ENCODE measurements at regions not wholly inside any gene's neighbourhood (a gene's known extent, or its start where the extent isn't known, plus 50 kb on each side); places are given as distances from the start of the nearest gene placed in this dataset.

GRCh38 chr3:163315786-163316185 is 1762.5 kb downstream of the SI start:
- peaks cover 3 to 24% (median 14%) of the 10 kb centered on the region in 11 donors for H3K9me3 Mint-ChIP-seq
- no peak overlapping the region for H3K27ac ChIP-seq (ENCODE audit: low read depth, low read length)
- ChIA-PET POLR2A (no interaction called here), CTCF (no interaction called here)
- no peaks in the 10 kb centered on the region for H3K27me3 ChIP-seq (ENCODE audit: control insufficient read depth in 2 of 2, insufficient read depth in 2 of 2, low read length in 2 of 2)
- no peaks in the 10 kb centered on the region for H3K27me3 Mint-ChIP-seq
- H3K4me3 Mint-ChIP-seq: no peak overlapping the region
- H3K4me1 ChIP-seq (ENCODE audit: control insufficient read depth in 2 of 2, insufficient read depth in 2 of 2, low read length in 2 of 2): no peaks in the 10 kb centered on the region
- no peak overlapping the region for H3K4me3 ChIP-seq (ENCODE audit: low read length)
- DNase-seq: no peak
- no peak overlapping the region for H3K27ac Mint-ChIP-seq
- no peaks in the 10 kb centered on the region for H3K9me3 ChIP-seq (ENCODE audit: control insufficient read depth in 2 of 3, low read length in 3 of 3)
- no peak for ATAC-seq
- H3K36me3 Mint-ChIP-seq: peaks cover 0 to 3% (median 0%) of the 10 kb centered on the region in 5 donors
- H3K4me1 Mint-ChIP-seq: no peaks in the 10 kb centered on the region
- H3K36me3 ChIP-seq (ENCODE audit: control insufficient read depth in 2 of 3, insufficient read depth in 3 of 3, low read length in 3 of 3): no peaks in the 10 kb centered on the region
- intact Hi-C loops (cut with micrococcal nuclease): no loop called here

GRCh38 chr3:163306405-163306804 is 1771.9 kb downstream of the SI start:
- intact Hi-C loops (cut with micrococcal nuclease): no loop called here

GRCh38 chr3:163273694-163274093 is 1777.1 kb downstream of the OTOL1 start:
- Mint-ChIP-seq H3K4me3 (no peak overlapping the region), H3K27ac (no peak overlapping the region), H3K27me3 (no peaks in the 10 kb centered on the region), H3K36me3 (no peaks in the 10 kb centered on the region), H3K4me1 (no peaks in the 10 kb centered on the region), H3K9me3 (peaks cover 0 to 19% (median 3%) of the 10 kb centered on the region in 11 donors)
- Histone ChIP-seq H3K27me3 (ENCODE audit: control insufficient read depth in 2 of 2, insufficient read depth in 2 of 2, low read length in 2 of 2) (no peaks in the 10 kb centered on the region), H3K27ac (ENCODE audit: low read depth, low read length) (no peak overlapping the region), H3K9me3 (ENCODE audit: control insufficient read depth in 2 of 3, low read length in 3 of 3) (no peaks in the 10 kb centered on the region), H3K36me3 (ENCODE audit: control insufficient read depth in 2 of 3, insufficient read depth in 3 of 3, low read length in 3 of 3) (no peaks in the 10 kb centered on the region), H3K4me3 (ENCODE audit: low read length) (no peak overlapping the region), H3K4me1 (ENCODE audit: control insufficient read depth in 2 of 2, insufficient read depth in 2 of 2, low read length in 2 of 2) (no peaks in the 10 kb centered on the region)
- ATAC-seq (no peak), DNase-seq (no peak)
- ChIA-PET CTCF (no interaction called here), POLR2A (no interaction called here)
- intact Hi-C loops (cut with micrococcal nuclease): no loop called here

More at GRCh38 chr3:163306405-163306804, 1771.9 kb downstream of the SI start:
- Histone ChIP-seq H3K27me3 (ENCODE audit: control insufficient read depth in 2 of 2, insufficient read depth in 2 of 2, low read length in 2 of 2) (no peaks in the 10 kb centered on the region), H3K4me3 (ENCODE audit: low read length) (no peak overlapping the region), H3K36me3 (ENCODE audit: control insufficient read depth in 2 of 3, insufficient read depth in 3 of 3, low read length in 3 of 3) (no peaks in the 10 kb centered on the region), H3K27ac (ENCODE audit: low read depth, low read length) (no peak overlapping the region), H3K4me1 (ENCODE audit: control insufficient read depth in 2 of 2, insufficient read depth in 2 of 2, low read length in 2 of 2) (no peaks in the 10 kb centered on the region), H3K9me3 (ENCODE audit: control insufficient read depth in 2 of 3, low read length in 3 of 3) (peaks cover 0 to 4% (median 3%) of the 10 kb centered on the region in 3 experiments)
- no peaks in the 10 kb centered on the region for H3K27me3 Mint-ChIP-seq
- no peak overlapping the region for H3K27ac Mint-ChIP-seq
- POLR2A ChIA-PET: no interaction called here
- H3K4me3 Mint-ChIP-seq: no peak overlapping the region
- DNase-seq: no peak
- CTCF ChIA-PET: no interaction called here
- H3K4me1 Mint-ChIP-seq: no peaks in the 10 kb centered on the region
- H3K9me3 Mint-ChIP-seq: peaks cover 7 to 36% (median 15%) of the 10 kb centered on the region in 11 donors
- no peaks in the 10 kb centered on the region for H3K36me3 Mint-ChIP-seq
- no peak for ATAC-seq

- peaks cover 3 to 38% (median 14%) of the 10 kb centered on the region in 11 donors for H3K9me3 Mint-ChIP-seq
- POLR2A ChIA-PET: no interaction called here
- no peaks in the 10 kb centered on the region for H3K4me1 Mint-ChIP-seq
- CTCF ChIA-PET: no interaction called here
- no peak overlapping the region for H3K4me3 ChIP-seq (ENCODE audit: low read length)
- H3K4me1 ChIP-seq (ENCODE audit: control insufficient read depth in 2 of 2, insufficient read depth in 2 of 2, low read length in 2 of 2): no peaks in the 10 kb centered on the region
- H3K27ac Mint-ChIP-seq: no peak overlapping the region
- no peaks in the 10 kb centered on the region for H3K27me3 Mint-ChIP-seq
- no peaks in the 10 kb centered on the region for H3K36me3 Mint-ChIP-seq
- H3K4me3 Mint-ChIP-seq: no peak overlapping the region
- intact Hi-C loops (cut with micrococcal nuclease): no loop called here
- ATAC-seq: no peak
- H3K27ac ChIP-seq (ENCODE audit: low read depth, low read length): no peak overlapping the region
- no peaks in the 10 kb centered on the region for H3K36me3 ChIP-seq (ENCODE audit: control insufficient read depth in 2 of 3, insufficient read depth in 3 of 3, low read length in 3 of 3)
- no peaks in the 10 kb centered on the region for H3K9me3 ChIP-seq (ENCODE audit: control insufficient read depth in 2 of 3, low read length in 3 of 3)
- no peaks in the 10 kb centered on the region for H3K27me3 ChIP-seq (ENCODE audit: control insufficient read depth in 2 of 2, insufficient read depth in 2 of 2, low read length in 2 of 2)
- DNase-seq: no peak
Observed at GRCh38 chr3:163266731-163267130, 1770.1 kb downstream of the OTOL1 start.

GRCh38 chr3:163261618-163262017 is 1765.0 kb downstream of the OTOL1 start:
- ATAC-seq (no peak), DNase-seq (no peak)
- no peak overlapping the region for H3K4me3 Mint-ChIP-seq
- Histone ChIP-seq H3K4me1 (ENCODE audit: control insufficient read depth in 2 of 2, insufficient read depth in 2 of 2, low read length in 2 of 2) (no peaks in the 10 kb centered on the region), H3K27ac (ENCODE audit: low read depth, low read length) (no peak overlapping the region), H3K36me3 (ENCODE audit: control insufficient read depth in 2 of 3, insufficient read depth in 3 of 3, low read length in 3 of 3) (no peaks in the 10 kb centered on the region), H3K4me3 (ENCODE audit: low read length) (no peak overlapping the region), H3K27me3 (ENCODE audit: control insufficient read depth in 2 of 2, insufficient read depth in 2 of 2, low read length in 2 of 2) (no peaks in the 10 kb centered on the region), H3K9me3 (ENCODE audit: control insufficient read depth in 2 of 3, low read length in 3 of 3) (no peaks in the 10 kb centered on the region)
- H3K27me3 Mint-ChIP-seq: no peaks in the 10 kb centered on the region
- POLR2A ChIA-PET: no interaction called here
- H3K27ac Mint-ChIP-seq: no peak overlapping the region
- H3K36me3 Mint-ChIP-seq: no peaks in the 10 kb centered on the region
- H3K9me3 Mint-ChIP-seq: peaks cover 3 to 32% (median 10%) of the 10 kb centered on the region in 11 donors
- intact Hi-C loops (cut with micrococcal nuclease): no loop called here
- CTCF ChIA-PET: no interaction called here
- no peaks in the 10 kb centered on the region for H3K4me1 Mint-ChIP-seq

- Mint-ChIP-seq H3K4me3 (no peak overlapping the region), H3K27me3 (no peaks in the 10 kb centered on the region), H3K9me3 (peaks cover 3 to 29% (median 10%) of the 10 kb centered on the region in 11 donors), H3K4me1 (no peaks in the 10 kb centered on the region), H3K36me3 (no peaks in the 10 kb centered on the region), H3K27ac (no peak overlapping the region)
- no peak for DNase-seq
- H3K36me3 ChIP-seq (ENCODE audit: control insufficient read depth in 2 of 3, insufficient read depth in 3 of 3, low read length in 3 of 3): no peaks in the 10 kb centered on the region
- no peak for ATAC-seq
- intact Hi-C loops (cut with micrococcal nuclease): no loop called here
- H3K27ac ChIP-seq (ENCODE audit: low read depth, low read length): no peak overlapping the region
- no peaks in the 10 kb centered on the region for H3K4me1 ChIP-seq (ENCODE audit: control insufficient read depth in 2 of 2, insufficient read depth in 2 of 2, low read length in 2 of 2)
- no peak overlapping the region for H3K4me3 ChIP-seq (ENCODE audit: low read length)
- no peaks in the 10 kb centered on the region for H3K27me3 ChIP-seq (ENCODE audit: control insufficient read depth in 2 of 2, insufficient read depth in 2 of 2, low read length in 2 of 2)
- ChIA-PET POLR2A (no interaction called here), CTCF (no interaction called here)
- no peaks in the 10 kb centered on the region for H3K9me3 ChIP-seq (ENCODE audit: control insufficient read depth in 2 of 3, low read length in 3 of 3)
Observed at GRCh38 chr3:163261056-163261455, 1764.4 kb downstream of the OTOL1 start.

- Mint-ChIP-seq H3K36me3 (no peaks in the 10 kb centered on the region), H3K9me3 (peaks cover 0 to 32% (median 7%) of the 10 kb centered on the region in 11 donors), H3K4me1 (no peaks in the 10 kb centered on the region), H3K27me3 (no peaks in the 10 kb centered on the region), H3K4me3 (no peak overlapping the region), H3K27ac (no peak overlapping the region)
- no peak for ATAC-seq
- no peak for DNase-seq
- Histone ChIP-seq H3K4me3 (ENCODE audit: low read length) (no peak overlapping the region), H3K4me1 (ENCODE audit: control insufficient read depth in 2 of 2, insufficient read depth in 2 of 2, low read length in 2 of 2) (no peaks in the 10 kb centered on the region), H3K9me3 (ENCODE audit: control insufficient read depth in 2 of 3, low read length in 3 of 3) (no peaks in the 10 kb centered on the region), H3K27ac (ENCODE audit: low read depth, low read length) (no peak overlapping the region), H3K27me3 (ENCODE audit: control insufficient read depth in 2 of 2, insufficient read depth in 2 of 2, low read length in 2 of 2) (no peaks in the 10 kb centered on the region), H3K36me3 (ENCODE audit: control insufficient read depth in 2 of 3, insufficient read depth in 3 of 3, low read length in 3 of 3) (no peaks in the 10 kb centered on the region)
- CTCF ChIA-PET: no interaction called here
- POLR2A ChIA-PET: no interaction called here
- intact Hi-C loops (cut with micrococcal nuclease): no loop called here
Observed at GRCh38 chr3:163218336-163218735, 1721.7 kb downstream of the OTOL1 start.

Measured in naive thymus-derived CD4-positive, alpha-beta T cell (primary cell).